ENCODE measurements at regions not wholly inside any gene's neighbourhood (a gene's known extent, or its start where the extent isn't known, plus 50 kb on each side); places are given as distances from the start of the nearest gene placed in this dataset.
A peak's percentile ranks its signal among the peaks of the same experiment; 100 is the strongest.
"Not testable (repeated sequence)": the region's sequence is repeated elsewhere in the genome, so short reads cannot be mapped to it uniquely, and the experiment has no call there.

DNA sequence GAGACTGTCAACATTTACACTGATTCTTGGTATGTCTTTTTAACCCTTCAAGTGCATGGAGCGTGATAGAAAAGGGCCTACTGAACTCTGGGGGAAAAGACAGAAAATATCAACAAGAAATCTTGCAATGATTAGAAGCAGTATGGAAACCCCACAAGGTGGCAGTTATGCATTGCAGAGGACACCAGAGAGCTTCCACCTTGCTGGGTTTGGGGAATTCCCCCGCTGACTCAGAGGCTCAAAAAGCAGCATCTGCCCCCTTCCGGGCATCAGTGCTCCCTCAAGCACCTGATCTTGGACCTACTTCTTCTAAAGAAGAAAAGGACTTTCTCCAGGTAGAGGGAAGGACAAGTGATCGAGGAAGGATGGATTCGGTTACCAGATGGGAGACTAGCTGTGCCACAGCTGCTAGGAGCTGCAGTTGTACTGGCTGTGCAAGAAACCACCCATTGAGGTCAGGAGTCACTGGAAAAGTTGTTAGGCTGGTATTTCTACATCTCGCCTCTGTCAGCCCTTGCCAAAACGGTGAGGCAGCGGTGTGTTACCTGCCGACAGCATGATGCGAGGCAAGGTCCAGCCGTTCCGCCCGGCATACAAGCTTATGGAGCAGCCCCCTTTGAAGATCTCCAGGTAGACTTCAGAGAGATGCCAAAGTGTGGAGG is 102.8 kb upstream of the OSBPL11 start:
- TF ChIP-seq, protein P1, sequence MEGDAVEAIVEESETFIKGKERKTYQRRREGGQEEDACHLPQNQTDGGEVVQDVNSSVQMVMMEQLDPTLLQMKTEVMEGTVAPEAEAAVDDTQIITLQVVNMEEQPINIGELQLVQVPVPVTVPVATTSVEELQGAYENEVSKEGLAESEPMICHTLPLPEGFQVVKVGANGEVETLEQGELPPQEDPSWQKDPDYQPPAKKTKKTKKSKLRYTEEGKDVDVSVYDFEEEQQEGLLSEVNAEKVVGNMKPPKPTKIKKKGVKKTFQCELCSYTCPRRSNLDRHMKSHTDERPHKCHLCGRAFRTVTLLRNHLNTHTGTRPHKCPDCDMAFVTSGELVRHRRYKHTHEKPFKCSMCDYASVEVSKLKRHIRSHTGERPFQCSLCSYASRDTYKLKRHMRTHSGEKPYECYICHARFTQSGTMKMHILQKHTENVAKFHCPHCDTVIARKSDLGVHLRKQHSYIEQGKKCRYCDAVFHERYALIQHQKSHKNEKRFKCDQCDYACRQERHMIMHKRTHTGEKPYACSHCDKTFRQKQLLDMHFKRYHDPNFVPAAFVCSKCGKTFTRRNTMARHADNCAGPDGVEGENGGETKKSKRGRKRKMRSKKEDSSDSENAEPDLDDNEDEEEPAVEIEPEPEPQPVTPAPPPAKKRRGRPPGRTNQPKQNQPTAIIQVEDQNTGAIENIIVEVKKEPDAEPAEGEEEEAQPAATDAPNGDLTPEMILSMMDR (conservative IDR thresholded peaks at IDR 0.05): peak; percentile 12
- not testable (repeated sequence) for H3K27ac ChIP-seq

DNA sequence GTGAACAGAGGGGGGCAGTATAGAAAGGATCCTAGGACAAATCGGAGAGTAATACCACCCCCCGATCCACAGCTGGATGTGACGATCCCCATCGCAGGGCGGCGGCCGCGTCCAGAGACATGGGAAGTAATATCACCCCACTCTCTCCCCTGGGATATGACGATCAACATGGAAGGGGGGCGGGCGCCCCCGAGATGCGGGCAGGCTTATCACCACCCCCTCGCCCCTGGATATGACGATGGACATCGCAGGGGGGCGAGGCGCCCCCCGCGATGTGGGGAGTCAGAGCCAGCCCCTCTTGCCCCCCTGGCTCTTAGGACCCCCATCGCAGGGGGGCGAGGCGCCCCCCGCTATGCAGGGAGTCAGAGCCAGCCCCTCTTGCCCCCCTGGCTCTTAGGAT is 120.4 kb upstream of the OSBPL11 start:
- H3K27ac ChIP-seq: no peak overlapping the region
- TF ChIP-seq, protein P1 (conservative IDR thresholded peaks at IDR 0.05): no peak
- no peak for TF ChIP-seq ZFX (IDR thresholded peaks at IDR 0.05)

DNA sequence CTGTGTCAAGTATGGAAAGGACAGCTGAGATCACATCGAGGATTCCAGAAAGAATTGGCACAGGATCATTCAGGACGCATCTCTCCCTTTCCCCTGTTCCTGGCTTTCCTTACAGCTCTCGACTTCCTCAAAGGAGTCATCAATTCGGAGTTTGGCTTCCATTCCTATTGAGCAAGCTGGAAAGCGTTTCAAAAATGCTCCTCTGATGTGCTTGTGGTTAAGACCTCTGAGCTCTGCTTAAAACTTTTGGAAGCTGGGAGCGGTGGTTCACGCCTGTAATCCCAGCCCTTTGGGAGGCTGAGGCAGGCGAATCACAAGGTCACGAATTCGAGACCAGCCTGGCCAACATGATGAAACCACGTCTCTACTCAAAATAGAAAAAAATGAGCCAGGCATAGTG is 136.9 kb upstream of the OSBPL11 start:
- H3K27ac ChIP-seq: not testable (repeated sequence)

GRCh38 chr3:125741991-125742718 is 146.9 kb upstream of the OSBPL11 start:
- not testable (repeated sequence) for H3K27ac ChIP-seq

DNA sequence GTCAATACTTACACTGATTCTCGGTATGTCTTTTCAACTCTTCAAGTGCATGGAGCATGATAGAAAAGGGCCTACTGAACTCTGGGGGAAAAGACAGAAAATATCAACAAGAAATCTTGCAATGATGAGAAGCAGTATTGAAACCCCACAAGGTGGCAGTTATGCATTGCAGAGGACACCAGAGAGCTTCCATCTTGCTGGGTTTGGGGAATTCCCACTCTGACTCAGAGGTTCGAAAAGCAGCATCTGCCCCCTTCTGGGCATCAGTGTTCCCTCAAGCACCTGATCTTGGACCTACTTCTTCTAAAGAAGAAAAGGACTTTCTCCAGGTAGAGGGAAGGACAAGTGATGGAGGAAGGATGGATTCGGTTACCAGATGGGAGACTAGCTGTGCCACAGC is 147.5 kb upstream of the OSBPL11 start:
- not testable (repeated sequence) for H3K27ac ChIP-seq
- TF ChIP-seq, protein P1 (conservative IDR thresholded peaks at IDR 0.05): peak; percentile 24

DNA sequence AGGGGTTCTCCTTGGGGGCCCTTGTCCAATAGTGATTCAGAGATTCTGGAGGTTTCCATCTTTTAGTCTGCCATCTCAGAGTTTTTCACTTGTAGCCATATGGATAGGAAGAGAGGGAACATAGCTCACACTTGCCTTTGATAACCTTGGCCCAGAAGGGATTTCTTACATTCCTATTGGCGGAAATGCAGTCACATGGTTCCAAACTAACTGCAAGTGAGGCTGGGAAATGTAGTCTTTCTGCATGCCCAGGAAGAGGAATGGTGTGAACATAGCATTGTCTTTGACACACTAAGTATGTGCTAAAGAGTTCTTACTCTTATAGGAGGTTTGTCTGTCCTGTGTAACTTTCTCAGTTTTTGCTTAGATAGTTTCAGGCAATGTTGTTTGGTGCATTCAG is 161.8 kb upstream of the OSBPL11 start:
- H3K27ac ChIP-seq: not testable (repeated sequence)

- not testable (repeated sequence) for H3K27ac ChIP-seq
Measured at GRCh38 chr3:125758641-125759130, 163.4 kb upstream of the OSBPL11 start.

DNA sequence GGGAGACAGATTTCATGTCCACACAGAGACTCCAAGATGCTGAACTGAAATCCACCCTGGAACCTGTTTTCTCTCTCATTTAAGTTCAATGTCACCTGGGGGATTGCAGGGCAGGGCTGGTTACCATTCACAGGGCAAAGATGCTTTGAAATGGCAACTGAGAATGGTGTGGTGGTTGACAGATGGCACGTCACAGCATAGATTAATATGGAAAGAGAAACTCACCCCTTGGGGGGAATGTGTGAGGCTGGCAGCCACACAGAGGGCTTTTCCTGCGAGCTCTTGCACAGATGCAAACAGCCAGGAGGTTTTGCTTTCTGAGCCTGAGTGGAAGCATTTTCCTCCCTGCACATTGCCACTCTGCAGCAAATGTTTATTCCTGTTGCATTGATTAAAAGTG is 167.3 kb upstream of the OSBPL11 start:
- H3K27ac ChIP-seq: not testable (repeated sequence)

DNA sequence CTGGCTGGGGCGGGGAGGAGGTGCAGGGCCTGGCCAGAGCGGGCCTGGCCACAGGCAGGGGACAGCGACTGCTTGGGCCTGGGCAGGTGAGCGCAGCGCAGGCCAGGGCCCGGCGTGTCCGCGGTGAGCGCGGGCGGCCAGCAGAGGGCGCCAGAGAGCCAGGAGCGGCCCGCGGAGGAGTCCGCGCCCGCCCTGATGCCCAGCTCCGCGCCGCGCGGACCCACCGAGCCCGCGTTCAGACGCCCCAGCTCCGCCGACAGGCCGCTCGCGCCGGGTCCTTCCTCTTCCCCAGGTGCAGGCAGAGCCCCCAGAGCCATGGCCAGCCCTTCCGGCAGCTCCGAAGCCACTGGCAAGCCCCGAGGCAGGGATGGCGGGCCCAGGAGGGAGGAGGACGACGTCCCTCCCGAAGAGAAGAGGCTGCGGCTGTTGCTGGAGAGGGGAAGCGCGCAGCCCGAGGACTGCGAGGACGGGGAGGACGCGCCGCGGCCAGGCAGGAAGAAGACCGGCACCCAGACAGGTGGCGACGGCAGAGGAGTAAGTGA is 171.1 kb upstream of the OSBPL11 start:
- H3K27ac ChIP-seq: not testable (repeated sequence)
- TF ChIP-seq, protein P1 (conservative IDR thresholded peaks at IDR 0.05): peak; percentile 45

- not testable (repeated sequence) for H3K27ac ChIP-seq
Measured at GRCh38 chr3:125766931-125767330, 171.6 kb upstream of the OSBPL11 start.

GRCh38 chr3:125767641-125768040 is 172.3 kb upstream of the OSBPL11 start:
- H3K27ac ChIP-seq: no peak overlapping the region
- TF ChIP-seq, protein P1 (conservative IDR thresholded peaks at IDR 0.05): no peak
- TF ChIP-seq ZFX (IDR thresholded peaks at IDR 0.05): no peak

DNA sequence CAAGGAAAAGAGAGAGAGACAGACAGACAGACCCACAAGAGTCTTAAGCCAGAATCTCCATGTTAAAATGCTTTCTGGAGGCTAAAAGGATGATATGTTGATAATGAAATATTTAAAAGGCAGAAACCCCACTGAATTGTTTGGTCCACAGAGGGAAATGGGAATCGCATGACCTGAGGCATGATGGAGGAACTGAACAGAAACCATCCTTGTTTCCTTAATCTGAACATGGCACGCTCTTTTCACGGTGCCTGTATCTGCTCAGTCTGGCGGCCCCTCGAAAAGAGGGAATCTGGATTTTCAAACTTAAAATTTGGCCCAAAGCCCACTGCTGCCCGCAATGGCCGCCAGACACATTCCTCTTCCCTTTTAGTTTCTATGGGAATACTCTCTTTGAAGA is 173.5 kb upstream of the OSBPL11 start:
- not testable (repeated sequence) for H3K27ac ChIP-seq

DNA sequence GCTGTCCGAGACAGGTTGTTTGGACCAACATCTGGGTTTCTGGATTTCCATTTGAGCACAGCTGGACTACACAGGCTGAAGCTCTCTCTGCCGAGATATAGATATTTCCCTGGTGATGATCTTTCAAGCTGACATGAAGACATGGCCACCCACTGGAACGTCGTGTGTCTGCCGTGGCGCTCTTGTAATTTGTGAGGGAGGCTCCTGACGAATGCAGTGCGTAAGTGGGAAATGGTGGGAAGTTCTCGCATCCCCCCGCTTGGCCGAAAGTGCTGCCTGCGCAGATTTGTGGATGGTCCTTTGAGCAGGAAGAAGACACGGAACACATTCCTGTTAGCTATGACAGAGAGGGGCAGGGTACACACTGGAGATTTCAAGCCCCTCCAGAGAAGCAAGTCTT is 176.2 kb upstream of the OSBPL11 start:
- H3K27ac ChIP-seq: not testable (repeated sequence)

DNA sequence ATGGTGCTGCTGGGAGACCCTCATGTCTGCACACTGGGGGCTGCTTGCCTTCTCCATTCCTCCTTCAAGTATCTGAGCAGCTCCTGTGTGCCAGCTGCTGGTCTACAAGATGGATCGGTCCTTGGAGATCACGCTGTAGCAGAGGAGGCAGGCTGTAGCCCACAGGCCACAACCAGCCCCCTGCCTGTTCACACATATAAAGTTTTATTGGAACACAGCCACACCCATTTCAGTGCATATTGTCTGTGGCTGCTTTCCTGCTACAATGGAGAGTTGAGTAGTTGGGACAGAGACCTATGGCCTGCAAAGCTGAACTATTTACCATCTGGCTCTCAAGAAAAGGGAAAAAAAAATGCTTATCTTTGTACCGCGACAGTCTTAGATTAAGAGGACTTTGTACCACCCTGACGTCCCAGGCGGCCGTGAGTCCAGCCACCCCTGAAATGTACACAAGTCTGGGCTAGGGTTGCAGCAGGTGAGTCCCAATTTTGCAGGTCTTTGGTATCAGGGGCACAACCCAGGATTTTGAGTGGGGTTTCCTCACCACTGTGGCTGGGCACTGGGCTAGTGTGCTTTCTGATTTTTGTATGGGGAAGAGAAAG is 179.2 kb upstream of the OSBPL11 start:
- not testable (repeated sequence) for H3K27ac ChIP-seq
